T-helper 22 cell (primary cell): ENCODE measurements at regions not wholly inside any gene's neighbourhood (a gene's known extent, or its start where the extent isn't known, plus 50 kb on each side); places are given as distances from the start of the nearest gene placed in this dataset.
"Not testable (repeated sequence)": the region's sequence is repeated elsewhere in the genome, so short reads cannot be mapped to it uniquely, and the experiment has no call there.

ENCODE experiments used
- DNase-seq: peaks from one replicate; pipeline ENCODE4 v3.0.0-alpha.2; 2020; ENCODE audit warnings: low read depth

DNA sequence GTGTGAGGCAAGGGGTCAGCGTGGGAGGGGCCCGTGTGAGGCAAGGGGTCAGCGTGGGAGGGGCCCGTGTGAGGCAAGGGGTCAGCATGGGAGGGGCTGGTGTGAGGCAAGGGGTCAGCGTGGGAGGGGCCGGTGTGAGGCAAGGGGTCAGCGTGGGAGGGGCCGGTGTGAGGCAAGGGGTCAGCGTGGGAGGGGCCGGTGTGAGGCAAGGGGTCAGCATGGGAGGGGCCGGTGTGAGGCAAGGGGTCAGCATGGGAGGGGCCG lies 119.2 kb downstream of the SEPTIN14 start:
- DNase-seq: not testable (repeated sequence)

DNA sequence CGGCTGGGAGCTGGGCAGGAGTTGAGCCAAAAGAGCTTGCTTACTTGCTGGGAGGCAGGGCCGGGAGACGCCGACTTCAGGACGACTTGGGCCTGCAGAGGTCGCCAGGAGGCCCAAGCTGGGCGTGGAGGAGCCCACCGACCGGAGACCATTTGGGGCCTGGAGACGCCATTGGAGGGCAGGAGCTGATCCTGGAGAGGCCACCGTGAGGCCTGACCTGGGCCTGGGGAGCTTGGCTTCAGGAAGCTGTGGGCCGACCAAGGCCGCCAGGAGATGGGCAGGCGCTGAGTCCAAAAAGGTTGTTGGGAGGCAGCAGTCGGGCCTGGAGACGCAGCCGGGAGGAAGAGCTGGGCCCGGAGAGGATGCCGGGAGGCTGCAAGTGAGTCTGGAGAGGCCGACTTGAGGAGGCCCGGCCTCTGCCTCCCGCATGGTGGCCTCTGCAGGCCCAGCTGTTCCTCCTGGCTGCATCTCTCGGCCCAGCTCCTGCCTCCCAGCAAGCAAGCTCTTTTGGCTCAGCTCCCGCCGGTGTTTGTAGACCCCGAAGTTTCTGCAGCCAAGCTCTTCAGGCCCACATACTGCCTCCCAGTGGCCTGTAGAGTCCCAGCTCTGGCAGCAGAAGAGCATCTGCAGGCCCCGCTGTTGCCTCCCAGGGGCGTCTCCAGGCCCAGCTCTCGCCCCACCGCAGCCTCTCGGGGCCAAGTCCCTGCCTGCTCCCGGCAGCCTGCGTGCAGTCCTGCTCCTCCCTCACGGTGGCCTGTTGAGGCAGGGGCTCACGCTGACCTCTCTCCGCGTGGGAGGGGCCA lies 119.7 kb downstream of the SEPTIN14 start:
- DNase-seq: not testable (repeated sequence)

DNA sequence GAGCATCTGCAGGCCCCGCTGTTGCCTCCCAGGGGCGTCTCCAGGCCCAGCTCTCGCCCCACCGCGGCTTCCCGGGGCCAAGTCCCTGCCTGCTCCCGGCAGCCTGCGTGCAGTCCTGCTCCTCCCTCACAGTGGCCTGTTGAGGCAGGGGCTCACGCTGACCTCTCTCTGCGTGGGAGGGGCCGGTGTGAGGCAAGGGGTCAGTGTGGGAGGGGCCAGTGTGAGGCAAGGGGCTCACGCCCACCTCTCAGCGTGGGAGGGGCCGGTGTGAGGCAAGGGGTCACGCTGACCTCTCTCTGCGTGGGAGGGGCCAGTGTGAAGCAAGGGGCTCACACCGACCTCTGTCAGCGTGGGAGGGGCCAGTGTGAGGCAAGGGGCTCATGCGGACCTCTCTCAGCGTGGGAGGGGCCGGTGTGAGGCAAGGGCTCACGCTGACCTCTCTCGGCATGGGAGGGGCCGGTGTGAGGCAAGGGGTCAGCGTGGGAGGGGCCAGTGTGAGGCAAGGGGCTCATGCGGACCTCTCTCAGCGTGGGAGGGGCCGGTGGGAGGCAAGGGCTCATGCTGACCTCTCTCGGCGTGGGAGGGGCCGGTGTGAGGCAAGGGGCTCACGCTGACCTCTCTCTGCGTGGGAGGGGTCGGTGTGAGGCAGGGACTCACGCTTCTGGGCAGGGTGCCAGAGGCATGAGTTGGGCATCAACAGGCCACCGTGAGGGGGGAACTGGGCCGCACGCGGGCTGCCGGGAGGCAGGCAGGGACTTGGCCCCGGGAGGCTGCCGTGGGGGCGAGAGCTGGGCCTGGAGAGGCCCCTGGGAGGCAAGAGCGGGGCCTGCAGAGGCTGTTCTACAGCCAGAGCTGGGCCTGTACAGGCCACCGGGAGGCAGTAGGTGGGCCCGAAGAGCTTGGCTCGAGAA lies 120.6 kb downstream of the SEPTIN14 start:
- not testable (repeated sequence) for DNase-seq

DNA sequence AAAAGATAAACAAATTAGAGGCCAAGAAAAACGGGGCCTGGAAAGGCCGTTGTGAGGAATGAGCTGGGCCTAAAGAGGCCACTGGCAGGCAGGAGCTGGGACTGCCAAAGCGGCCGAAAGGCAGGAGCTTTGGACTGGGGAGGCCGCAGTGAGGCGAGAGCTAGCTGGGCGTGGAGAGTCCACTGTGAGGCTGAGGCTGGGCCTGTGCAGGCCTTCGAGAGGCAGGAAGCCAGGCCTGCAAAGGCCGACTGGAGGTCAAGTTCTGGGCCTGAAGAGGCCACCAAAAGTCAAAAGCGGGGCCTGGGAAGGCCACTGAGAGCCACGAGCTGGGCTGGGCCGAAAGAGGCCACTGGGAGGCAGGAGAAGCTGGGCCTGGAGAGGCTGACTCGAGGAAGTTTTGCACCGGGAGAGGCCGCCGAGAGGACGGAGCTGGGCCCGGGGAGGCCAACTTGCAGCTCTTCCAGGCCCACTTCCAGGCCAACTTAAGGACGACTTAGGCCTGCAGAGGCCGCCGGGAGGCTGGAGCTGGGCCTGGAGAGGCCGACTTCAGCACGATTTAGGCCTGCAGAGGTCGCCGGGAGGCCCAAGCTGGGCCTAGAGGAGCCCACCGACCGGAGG lies 121.8 kb downstream of the SEPTIN14 start:
- not testable (repeated sequence) for DNase-seq

DNA sequence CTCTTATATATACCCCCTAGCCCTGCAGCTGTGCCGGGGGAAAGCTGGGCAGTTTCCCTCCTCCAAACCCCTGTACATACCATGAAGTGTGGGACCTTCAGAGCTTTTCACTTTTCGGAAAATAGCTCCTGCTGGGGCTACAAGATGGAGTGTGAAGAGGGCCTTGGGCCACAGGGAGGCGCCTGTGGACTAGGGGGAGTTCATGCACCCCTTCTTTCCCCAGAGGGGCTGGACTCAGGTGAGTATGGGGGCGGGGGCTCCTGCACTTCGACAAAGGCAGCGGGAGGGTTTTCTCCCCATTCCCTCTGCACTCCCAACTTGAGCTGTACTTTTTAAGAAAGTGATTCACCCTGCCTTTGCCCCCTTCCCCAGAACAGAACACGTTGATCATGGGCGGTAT lies 122.5 kb downstream of the SEPTIN14 start:
- not testable (repeated sequence) for DNase-seq

DNA sequence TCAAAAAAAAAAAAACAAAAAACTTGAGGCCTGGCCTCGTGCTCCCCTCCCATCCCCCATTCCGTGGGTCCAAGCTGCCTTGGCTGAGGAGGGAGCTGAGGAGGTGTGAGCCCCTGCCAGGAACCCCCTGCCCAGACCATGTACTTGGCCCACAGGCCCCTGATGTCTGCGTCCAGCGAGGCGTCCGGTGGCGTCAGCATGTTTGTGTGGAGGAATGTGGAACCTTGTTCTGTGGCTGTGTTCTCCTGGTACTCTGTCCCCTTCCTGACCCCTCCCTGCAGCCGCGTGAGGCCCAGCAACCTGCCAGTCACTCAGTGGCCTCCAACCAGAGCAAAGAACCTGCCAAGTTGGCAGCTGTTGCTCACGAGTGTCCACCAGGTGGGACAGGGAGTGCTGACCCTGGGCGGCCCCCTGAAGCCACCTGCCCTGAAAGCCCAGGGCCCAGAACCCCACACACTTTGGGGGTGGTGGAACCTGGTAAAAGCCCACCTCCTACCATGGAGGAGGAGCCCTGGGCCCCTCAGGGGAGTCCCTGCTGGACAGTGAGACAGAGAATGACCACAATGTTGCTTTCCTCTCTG lies 125.8 kb downstream of the SEPTIN14 start:
- not testable (repeated sequence) for DNase-seq

DNA sequence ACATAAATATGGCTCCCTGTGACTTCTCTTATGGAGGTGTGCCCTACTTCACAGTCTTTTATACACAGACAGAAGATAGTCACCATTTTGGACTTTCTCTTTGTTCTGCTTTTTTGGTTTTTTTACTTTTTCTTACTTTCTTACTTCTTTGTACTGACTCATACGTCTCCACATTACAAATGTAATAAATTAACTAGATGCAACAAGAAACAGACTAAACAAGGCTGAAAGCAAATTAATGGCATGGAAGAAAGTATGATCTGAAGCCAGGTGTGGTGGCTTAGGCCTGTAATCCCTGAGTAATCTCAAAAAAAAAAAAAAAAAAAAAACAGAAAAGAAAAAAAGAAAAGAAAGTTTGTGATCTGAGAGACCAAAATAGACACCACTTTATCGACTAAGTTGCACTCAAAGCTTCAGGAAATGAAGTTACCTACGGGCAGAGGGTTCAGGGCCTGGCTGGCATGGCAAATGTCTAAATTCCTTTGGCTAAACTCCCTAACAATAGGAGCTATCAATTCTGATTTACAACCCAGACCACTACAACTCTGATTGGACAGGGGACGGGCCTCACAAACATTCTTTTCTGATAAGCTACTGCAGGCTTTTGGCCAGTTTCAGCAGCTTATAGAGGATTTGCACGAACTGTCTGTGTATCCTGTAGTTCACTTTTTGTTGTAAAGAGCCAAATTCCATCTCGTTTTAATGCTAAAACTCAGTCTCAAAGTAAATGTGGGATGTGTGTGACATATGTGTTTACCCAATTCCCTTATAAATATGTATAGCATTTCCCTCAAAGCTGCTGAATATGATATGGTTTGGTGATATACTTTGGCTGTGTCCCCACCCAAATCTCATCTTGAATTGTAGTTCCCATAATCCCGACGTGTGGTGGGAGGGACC lies 129.1 kb downstream of the SEPTIN14 start:
- no peak for DNase-seq

DNA sequence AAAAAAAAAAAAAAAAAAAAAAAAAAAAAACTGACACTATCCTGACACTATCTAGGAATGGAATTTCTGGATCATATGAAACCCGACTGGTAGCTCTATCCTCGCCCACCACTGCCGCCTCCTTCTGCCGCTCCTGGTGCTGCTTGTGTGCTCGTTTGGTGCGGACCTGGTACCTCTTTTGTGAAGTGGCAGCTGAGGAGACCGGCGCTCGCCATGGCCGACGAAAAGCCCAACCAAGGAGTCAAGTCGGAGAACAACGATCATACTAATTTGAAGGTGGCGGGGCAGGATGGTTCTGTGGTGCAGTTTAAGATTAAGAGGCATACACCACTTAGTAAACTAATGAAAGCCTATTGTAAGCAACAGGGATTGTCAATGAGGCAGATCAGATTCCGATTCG lies 130.6 kb downstream of the SEPTIN14 start:
- no peak for DNase-seq

DNA sequence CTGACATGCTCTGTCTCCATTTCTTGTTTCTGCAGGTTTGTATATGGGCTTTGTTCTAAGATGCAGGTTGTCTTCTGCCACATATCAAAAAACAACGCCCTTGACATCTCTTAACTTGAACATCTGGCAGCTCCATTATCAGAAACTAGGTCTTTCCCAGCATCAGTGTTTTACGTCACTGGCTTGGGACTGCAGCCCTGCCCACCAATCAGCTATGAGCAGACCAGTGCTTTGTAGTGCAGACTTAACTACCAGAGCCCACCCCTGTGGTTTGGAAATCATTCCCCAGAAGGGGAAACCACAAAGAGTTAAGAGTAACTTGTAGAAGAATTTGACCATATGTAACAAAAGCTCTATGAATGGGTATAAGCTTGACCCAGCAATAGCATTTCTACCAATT lies 132.4 kb downstream of the SEPTIN14 start:
- DNase-seq: no peak

DNA sequence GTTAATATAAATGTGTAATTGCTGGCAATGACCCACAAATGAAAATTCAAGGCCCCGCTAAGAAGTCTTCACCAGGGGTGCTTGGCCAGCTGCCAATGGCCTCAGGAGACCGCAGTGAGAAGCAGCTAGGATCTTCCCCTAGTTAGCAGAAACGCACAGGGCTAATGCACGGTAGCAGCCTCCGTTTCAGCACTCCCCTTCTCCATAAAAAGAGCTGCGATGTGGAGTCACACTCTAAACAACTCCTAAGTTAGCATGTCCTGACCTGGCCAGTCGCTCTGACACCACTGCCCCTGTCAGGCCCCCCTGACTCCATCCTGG lies 139.0 kb downstream of the SEPTIN14 start:
- DNase-seq: no peak

DNA sequence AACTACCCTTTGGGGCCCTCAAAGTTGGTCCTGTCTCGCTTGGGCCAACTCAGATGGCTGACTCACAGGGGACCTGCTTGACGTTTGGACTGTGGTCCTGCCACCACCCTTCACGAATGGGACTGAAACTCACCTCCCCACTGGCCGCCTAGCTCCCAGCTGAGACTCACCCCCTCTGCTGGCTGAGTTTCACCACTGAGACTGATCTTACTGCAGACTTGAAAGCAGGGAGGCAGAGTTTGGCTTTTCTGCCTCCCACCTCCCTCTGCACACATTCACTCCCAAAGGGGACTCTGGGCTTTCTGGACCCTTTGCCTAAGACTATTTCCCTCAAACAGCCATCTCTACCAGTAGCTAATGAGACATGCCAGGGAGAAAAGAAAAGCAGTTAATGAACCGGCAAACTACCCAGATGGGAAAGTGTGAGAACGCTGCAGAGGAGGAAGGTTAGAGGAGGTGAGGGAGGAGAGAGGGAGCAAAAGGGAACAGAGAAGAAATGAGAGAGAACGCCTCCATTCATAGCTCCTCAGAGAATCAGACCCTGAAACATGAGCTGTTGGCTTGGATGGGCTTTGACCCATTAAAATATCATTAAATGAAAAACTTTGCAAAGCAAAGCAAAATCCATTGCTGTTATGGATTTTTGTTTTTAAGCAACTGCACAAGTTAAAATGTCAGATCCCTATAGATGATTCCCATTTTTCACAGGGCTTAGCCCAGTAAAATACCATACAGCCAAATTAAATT lies 139.5 kb downstream of the SEPTIN14 start:
- not testable (repeated sequence) for DNase-seq

DNA sequence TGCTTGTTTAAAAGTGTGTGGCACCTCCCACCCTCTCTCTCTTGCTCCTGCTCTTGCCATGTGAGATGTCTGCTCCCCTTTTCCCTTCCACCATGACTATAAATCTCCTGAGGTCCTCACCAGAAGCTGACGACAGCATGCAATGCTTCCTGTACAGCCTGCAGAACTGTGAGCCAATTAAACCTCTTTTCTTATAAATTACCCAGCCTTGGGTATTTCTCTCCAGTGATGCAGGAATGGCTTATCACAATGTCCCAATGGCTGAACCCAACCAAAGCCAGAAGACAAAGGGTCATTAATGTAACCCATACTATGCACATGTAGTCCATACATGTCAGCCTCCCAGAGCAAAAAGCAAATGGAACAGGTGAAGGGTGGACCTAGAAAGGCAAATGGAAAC lies 141.5 kb downstream of the SEPTIN14 start:
- DNase-seq: not testable (repeated sequence)

DNA sequence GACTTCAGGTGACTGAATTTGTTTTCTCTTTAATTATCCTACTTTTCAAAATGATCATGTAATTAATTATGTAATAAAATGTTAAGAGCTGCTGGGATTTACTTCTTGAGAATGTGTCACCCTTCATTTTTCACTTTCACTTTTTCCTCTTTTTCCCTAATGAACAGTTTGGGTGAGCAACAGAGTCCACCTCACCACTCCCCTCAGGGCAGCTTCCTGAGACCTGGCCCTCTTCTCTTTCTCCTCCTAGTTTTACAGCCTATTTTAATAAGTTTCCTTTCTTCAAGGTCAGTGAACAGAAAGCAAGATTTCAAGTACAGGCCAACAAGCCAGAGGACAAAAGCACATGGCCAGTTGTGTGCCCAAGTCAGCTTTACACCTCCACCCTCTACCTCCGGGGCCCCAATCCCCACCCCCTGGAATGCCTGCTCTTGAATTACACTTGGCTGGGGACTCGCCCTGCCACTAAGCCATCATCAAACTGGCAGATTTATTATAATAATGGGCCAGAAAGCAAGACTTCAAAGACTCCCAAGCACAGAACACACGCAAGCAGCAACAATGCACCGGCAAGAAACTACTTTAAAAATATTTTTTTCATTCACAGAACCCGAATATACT lies 143.1 kb upstream of the VOPP1 start:
- not testable (repeated sequence) for DNase-seq

DNA sequence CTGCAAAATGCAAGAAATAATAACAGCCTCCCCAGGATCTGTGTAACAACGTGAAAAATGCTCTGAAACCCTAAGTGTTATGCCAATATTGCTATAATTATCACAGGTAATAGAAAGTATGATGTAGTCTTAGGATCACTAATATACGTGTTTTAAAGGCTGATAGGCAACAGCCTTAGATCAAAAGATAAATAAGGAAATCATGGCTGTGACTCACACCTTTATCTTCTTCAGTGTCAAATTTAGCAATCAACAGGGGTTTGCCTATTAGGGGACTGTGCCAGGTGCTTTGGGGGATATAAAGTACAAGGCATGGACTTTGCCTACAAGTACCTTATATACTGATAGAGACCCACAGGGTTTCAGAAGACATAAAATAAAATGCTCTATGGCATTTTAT lies 142.1 kb upstream of the VOPP1 start:
- DNase-seq: not testable (repeated sequence)

DNA sequence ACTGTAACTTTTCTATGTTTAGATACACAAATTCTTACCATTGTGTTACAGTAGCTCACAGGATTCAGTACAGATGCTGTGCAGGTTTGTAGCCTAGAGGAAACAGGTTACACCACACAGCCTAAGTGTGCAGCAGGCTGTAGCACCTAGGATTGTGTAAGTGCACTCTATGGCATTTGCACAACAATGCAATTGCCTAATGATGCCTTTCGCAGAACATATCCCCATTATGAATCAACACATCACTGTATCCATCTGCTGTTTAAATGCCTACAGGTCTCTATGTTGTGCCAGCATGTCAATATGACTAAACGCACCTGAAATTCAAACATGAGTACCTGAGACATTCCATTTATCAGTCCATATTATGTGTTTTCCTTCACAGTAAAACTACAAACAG lies 138.0 kb upstream of the VOPP1 start:
- DNase-seq: not testable (repeated sequence)

DNA sequence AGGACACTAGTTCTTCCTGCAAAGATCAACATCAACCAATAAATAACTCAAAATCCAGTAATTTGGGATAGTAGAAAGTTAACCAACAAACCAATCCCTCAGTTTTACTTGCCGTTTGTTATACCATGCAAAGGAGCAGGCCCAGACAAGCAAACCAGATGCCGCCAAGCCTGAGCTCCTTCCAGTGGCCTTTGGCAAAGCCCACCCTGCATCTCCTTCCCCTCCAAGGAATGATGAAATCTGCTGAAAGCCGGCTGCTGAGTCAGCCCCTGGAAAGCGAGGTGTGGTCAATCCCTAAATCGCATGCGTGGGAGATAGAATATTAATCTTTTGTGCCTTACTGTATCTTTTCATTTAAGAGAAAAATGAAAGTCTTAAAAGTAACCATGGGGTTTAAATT lies 135.7 kb upstream of the VOPP1 start:
- DNase-seq: not testable (repeated sequence)

DNA sequence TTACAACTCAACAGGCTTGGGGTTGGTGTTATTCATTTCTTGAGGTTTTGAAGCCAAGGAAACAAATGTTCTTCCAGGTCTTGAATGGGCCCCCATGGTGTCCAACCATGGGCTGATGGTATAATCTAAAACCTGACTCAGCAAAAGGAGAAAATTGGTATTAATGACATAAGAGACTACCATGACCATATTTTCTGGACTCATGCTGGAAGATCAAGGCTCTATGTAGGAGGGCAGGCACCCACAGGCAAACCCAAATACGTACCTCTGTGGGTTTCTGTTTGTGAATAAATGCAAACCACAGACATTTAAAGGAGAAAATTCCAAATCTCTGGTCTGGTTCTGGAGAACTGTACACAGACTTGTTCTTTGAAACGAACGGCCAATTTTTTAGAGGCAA lies 135.1 kb upstream of the VOPP1 start:
- DNase-seq: not testable (repeated sequence)

DNA sequence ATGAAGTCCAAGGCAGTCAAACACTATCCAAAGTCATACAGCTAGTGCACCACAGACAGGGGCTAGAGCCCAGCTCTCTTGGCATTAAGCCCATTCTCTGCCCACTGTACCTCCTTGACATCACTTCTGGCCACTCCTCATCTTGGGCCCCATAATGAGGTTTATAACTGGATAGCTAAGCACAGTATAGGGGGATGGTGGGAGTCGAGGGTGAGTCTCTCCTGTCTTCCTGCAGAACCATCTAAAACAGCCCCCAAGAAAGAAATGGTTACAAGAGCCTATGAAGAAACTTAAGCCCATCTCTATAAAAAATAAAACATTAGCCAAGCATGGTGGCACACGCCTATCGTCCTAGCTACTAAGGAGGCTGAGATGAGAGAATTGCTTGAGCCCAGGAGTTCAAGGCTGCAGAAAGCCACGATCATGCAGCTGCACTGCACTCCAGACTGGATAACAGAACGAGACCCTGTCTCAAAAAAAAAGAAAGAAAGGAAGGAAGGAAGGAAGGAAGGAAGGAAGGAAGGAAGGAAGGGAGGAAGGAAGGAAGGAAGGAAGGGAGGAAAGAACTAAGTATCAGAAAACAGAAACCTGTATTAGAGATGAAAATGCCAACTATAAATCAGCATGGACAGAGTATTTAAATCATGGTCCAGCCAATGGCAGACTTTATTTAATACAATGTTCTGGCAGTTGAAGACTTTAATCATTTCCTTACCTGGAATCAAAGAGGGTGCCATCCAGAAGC lies 134.3 kb upstream of the VOPP1 start:
- DNase-seq: not testable (repeated sequence)

DNA sequence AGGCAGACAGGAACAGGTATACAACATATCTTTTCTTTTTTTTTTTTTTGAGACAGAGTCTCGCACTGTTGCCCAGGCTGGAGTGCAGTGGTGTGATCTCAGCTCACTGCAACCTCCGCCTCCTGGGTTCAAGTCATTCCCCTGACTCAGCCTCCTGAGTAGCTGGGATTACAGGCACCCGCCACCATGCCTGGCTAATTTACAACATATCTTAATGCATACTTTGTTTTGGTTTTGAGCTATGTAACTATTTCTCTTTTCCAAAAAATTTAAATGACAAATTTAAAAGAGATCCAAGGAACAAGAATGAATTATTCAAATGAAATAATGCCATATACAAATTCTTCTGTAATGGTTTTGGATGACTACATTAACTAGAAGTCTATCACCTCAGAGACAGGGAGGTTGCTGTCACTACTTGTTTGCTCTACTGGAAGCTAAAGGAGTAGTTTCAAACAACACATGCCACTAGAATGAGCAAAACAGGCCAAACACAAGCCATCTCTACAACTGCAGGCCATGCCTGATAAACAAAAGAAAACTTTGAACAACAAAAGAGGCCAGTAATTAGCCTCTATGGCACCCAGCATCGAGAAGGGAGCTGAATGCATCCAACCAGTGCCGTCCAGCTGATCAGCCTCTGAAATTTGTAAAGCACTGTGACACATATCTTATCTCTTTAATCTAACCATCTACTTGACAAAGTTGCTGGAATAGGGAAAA lies 133.6 kb upstream of the VOPP1 start:
- DNase-seq: not testable (repeated sequence)
